Fibroblast of pulmonary artery (primary cell): ENCODE measurements at regions not wholly inside any gene's neighbourhood (a gene's known extent, or its start where the extent isn't known, plus 50 kb on each side); places are given as distances from the start of the nearest gene placed in this dataset.
"Not testable (repeated sequence)": the region's sequence is repeated elsewhere in the genome, so short reads cannot be mapped to it uniquely, and the experiment has no call there.

ENCODE experiments used
- DNase-seq: peaks from one replicate; pipeline ENCODE4 v3.0.0-alpha.2; 2010; ENCODE audit warnings: low read depth
- H3K4me3 ChIP-seq: replicated peaks from 2 replicates; pipeline ENCODE4 v1.5.1; 2011; ENCODE audit warnings: low read depth, mild to moderate bottlenecking, control low read depth, low read length, moderate library complexity
- CTCF ChIP-seq: IDR thresholded peaks from 2 replicates; pipeline ENCODE4 v1.5.1; 2011; ENCODE audit warnings: mild to moderate bottlenecking, control low read depth, low read length, inconsistent platforms; ENCODE audit errors: missing control alignments

GRCh38 chr6:74510878-74511277, 695.0 kb downstream of the COL12A1 start:
- H3K4me3 ChIP-seq = no peak overlapping the region
- DNase-seq = peak; percentile 13
- no peak for TF ChIP-seq CTCF

GRCh38 chr6:74507649-74508048, 698.2 kb downstream of the COL12A1 start:
- no peak overlapping the region for H3K4me3 ChIP-seq
- no peak for DNase-seq
- TF ChIP-seq CTCF = no peak

- TF ChIP-seq CTCF = no peak
- no peak overlapping the region for H3K4me3 ChIP-seq
- no peak for DNase-seq
These were observed 700.5 kb downstream of the COL12A1 start for GRCh38 chr6:74505391-74505790.

- H3K4me3 ChIP-seq = no peak overlapping the region
- TF ChIP-seq CTCF = no peak
- DNase-seq = no peak
These were observed 700.9 kb downstream of the COL12A1 start for GRCh38 chr6:74504941-74505340.

- TF ChIP-seq CTCF = no peak
- DNase-seq = no peak
- no peak overlapping the region for H3K4me3 ChIP-seq
These were observed 713.3 kb downstream of the COL12A1 start for GRCh38 chr6:74492587-74492986.

GRCh38 chr6:74491844-74492374, 713.9 kb downstream of the COL12A1 start:
- TF ChIP-seq CTCF = no peak
- H3K4me3 ChIP-seq = no peak overlapping the region
- DNase-seq = no peak

GRCh38 chr6:74488726-74489125, 717.1 kb downstream of the COL12A1 start:
- DNase-seq = not testable (repeated sequence)

More at GRCh38 chr6:74488726-74489125, 717.1 kb downstream of the COL12A1 start:
- not testable (repeated sequence) for H3K4me3 ChIP-seq
